Kidney (tissue), 13 donors: ENCODE measurements at regions not wholly inside any gene's neighbourhood (a gene's known extent, or its start where the extent isn't known, plus 50 kb on each side); places are given as distances from the start of the nearest gene placed in this dataset.

Experiments
- DNase-seq, 5 donors: peaks; one replicate each; pipeline ENCODE4 v3.0.0-alpha.2; 2013 to 2020
- FAIRE-seq: peaks from 2 replicates; lab custom pipeline; 2012; peaks lifted over from hg19 to GRCh38; lab: Jason Lieb, UNC
- H3K27ac ChIP-seq, 2 donors: one replicate each; pipeline ENCODE4 v1.7.0; 2013; ENCODE audit warnings: low read depth in 2 of 2, low read length in 2 of 2, inconsistent platforms in 1 of 2
- H3K27me3 ChIP-seq: one replicate; pipeline ENCODE4 v1.7.1; 2013; ENCODE audit warnings: low read length, inconsistent platforms; ENCODE audit not compliant: control insufficient read depth, insufficient read depth
- H3K36me3 ChIP-seq, 3 donors: one replicate each; pipeline versions ENCODE4 v1.7.0 to v1.7.1; 2013; ENCODE audit warnings: low read length in 3 of 3, control low read depth in 1 of 3, inconsistent platforms in 1 of 3; ENCODE audit not compliant: insufficient read depth in 3 of 3, control insufficient read depth in 2 of 3
- H3K4me1 ChIP-seq, 3 donors: one replicate each; pipeline versions ENCODE4 v1.7.0 to v1.7.1; 2013; ENCODE audit warnings: low read length in 3 of 3, inconsistent platforms in 1 of 3, low read depth in 1 of 3; ENCODE audit not compliant: control insufficient read depth in 2 of 3, insufficient read depth in 2 of 3
- H3K4me3 ChIP-seq, 3 donors: one replicate each; pipeline versions ENCODE4 v1.7.0 to v1.8.1; 2013; ENCODE audit warnings: low read length in 3 of 3, control low read depth in 1 of 3, inconsistent platforms in 1 of 3
- H3K9ac ChIP-seq, 3 donors: one replicate each; pipeline versions ENCODE4 v1.7.0 to v1.7.1; 2013; ENCODE audit warnings: low read length in 3 of 3, control low read depth in 1 of 3, inconsistent platforms in 1 of 3
- H3K9me3 ChIP-seq, 3 donors: one replicate each; pipeline versions ENCODE4 v1.7.0 to v1.7.1; 2013; ENCODE audit warnings: low read length in 3 of 3, control low read depth in 1 of 3, inconsistent platforms in 1 of 3; ENCODE audit not compliant: control insufficient read depth in 2 of 3, insufficient read depth in 1 of 3
- CTCF ChIP-seq: IDR thresholded peaks from 3 replicates; pipeline ENCODE4 v1.5.1; 2012; ENCODE audit warnings: mild to moderate bottlenecking, moderate library complexity, borderline replicate concordance; ENCODE audit not compliant: insufficient read depth; ENCODE audit errors: extremely low read depth
- intact Hi-C: fragments of 100-400 bp; cut with DNase I; formaldehyde crosslinking; loops from one replicate; pipeline ENCODE4 v1.11.1; 2022
- donor health status: control.
- donor health status: control.
- donor health status: control.
- donor health status: control.
- donor health status: control.
- donor health status: DM: yes; HTN: yes; CAD: no.
- donor health status: Normal renal cell carcinoma (clear cell type).

DNA sequence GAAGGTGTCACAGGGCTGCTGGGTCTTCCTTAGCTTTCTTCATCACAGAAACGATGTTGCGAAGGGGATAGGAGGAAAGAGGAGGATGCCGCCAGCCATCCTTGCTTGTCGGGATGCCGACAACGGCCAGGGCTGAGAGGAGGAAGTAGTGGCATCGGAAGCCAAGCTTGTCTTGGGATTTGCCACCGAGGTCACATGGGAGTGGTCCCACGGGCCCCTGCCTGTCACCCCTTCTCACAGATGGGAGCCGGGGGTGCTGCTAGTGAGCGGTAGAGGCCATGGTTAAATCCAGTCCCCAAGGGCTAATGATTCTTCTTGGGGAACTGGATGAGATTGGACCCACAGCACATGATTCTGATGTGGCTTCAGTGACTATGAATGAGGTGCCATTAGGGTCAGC is 1375.8 kb downstream of the BRD1 start:
- Histone ChIP-seq H3K4me1 (no peaks in the 10 kb centered on the region), H3K4me3 (no peak overlapping the region), H3K9ac (no peak overlapping the region), H3K9me3 (no peaks in the 10 kb centered on the region), H3K36me3 (no peaks in the 10 kb centered on the region), H3K27ac (no peak overlapping the region), H3K27me3 (no peaks in the 10 kb centered on the region)
- no peak for TF ChIP-seq CTCF
- intact Hi-C loops: no loop called here
- FAIRE-seq (no peak), DNase-seq (no peak)

GRCh38 chr22:48450188-48450825 is 1377.4 kb downstream of the BRD1 start:
- Histone ChIP-seq H3K9me3 (no peaks in the 10 kb centered on the region), H3K36me3 (no peaks in the 10 kb centered on the region), H3K27me3 (no peaks in the 10 kb centered on the region), H3K9ac (no peak overlapping the region), H3K4me1 (no peaks in the 10 kb centered on the region), H3K27ac (no peak overlapping the region), H3K4me3 (no peak overlapping the region)
- no peak for TF ChIP-seq CTCF
- FAIRE-seq: no peak
- intact Hi-C loops: no loop called here
- DNase-seq: peak in 2 of 5 donors; percentile 25 to 29

DNA sequence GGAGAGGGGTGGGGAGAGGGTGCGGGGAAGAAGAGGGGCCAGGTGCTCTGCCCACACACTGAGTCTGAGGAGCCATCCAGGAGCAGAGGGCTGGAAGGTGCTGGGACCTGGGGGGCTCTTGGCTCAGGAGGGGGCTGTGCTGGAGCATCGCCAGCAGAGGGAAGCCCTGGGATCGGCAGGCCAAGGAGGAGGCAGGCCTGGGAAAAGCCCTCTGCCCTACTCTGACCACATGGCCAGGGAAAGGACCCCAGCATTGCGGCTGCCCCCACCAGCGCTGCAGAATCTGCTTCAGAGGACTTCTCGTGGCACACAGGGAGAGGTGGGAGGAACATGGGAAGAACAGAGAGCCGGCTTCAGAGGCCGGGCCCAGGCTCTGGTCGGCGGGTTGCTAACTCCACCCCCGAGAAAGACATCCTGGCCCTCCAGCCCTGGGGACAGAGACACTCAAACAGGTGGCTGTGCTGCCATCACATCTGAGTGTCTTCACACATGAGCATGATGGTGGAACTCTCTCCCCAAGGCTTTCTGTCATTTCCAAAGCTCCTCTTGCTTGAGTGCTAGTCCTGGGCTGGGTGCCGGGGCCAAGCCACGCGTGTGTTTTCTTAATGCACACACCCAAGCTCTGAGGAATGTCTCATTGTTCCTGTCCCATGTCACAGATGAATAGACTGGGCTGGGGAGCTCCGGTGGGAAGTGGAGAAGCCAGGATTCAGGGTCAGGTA is 1378.0 kb downstream of the BRD1 start:
- H3K9ac ChIP-seq: no peak overlapping the region
- no peak for FAIRE-seq
- intact Hi-C loops: no loop called here
- H3K36me3 ChIP-seq: no peaks in the 10 kb centered on the region
- no peaks in the 10 kb centered on the region for H3K4me1 ChIP-seq
- DNase-seq: peak in 3 of 5 donors; percentile 14 to 49 (median 22)
- H3K4me3 ChIP-seq: no peak overlapping the region
- no peaks in the 10 kb centered on the region for H3K9me3 ChIP-seq
- H3K27me3 ChIP-seq: no peaks in the 10 kb centered on the region
- no peak overlapping the region for H3K27ac ChIP-seq
- no peak for TF ChIP-seq CTCF
